GM10248 (cell line): ENCODE measurements at regions not wholly inside any gene's neighbourhood (a gene's known extent, or its start where the extent isn't known, plus 50 kb on each side); places are given as distances from the start of the nearest gene placed in this dataset.
A peak's percentile ranks its signal among the peaks of the same experiment; 100 is the strongest.

Experiments
- CTCF ChIA-PET: fragments of 300-600 bp; sonication (Branson Sonifier 250); formaldehyde crosslinking; extraction: SDS; loops from one replicate; lab custom pipeline; 2021; ENCODE audit warnings: antibody characterized with exemption; lab: Yijun Ruan, JAX
- POLR2A ChIA-PET: fragments of 350-650 bp; sonication (Branson Sonifier 250); formaldehyde crosslinking; extraction: SDS; loops from one replicate; lab custom pipeline; 2020; ENCODE audit warnings: antibody characterized with exemption; lab: Yijun Ruan, JAX
- DNase-seq: peaks from one replicate; pipeline ENCODE4 v3.0.0; 2012; ENCODE audit errors: extremely low spot score
- CTCF ChIP-seq: IDR thresholded peaks from 2 replicates; pipeline ENCODE4 v1.5.1; 2012; ENCODE audit warnings: mild to moderate bottlenecking, low read depth; ENCODE audit errors: extremely low read depth, missing control alignments, control extremely low read depth

GRCh38 chr12:107404981-107405380, 280.6 kb upstream of the PWP1 start:
- TF ChIP-seq CTCF, result peak; percentile 56
- CTCF ChIA-PET, result interaction anchor here (0.8 to 9.9 kb wide), 6 partner anchors 12 to 274 kb away, joined by 3 to 65 read pairs (median 4); no protein-coding TSS in a partner anchor
- POLR2A ChIA-PET, result no interaction called here
- DNase-seq, result peak; percentile 25

- no peak for DNase-seq
- POLR2A ChIA-PET, result no interaction called here
- CTCF ChIA-PET, result interaction anchor here (0.8 to 9.9 kb wide), 7 partner anchors 45 to 275 kb away, joined by 3 to 65 read pairs (median 4); no protein-coding TSS in a partner anchor
- TF ChIP-seq CTCF, result no peak
Observed at GRCh38 chr12:107405436-107405835, 280.2 kb upstream of the PWP1 start.

- POLR2A ChIA-PET, result no interaction called here
- TF ChIP-seq CTCF, result no peak
- CTCF ChIA-PET, result interaction anchor here (1.0 to 9.9 kb wide), 4 partner anchors 10 to 276 kb away, joined by 3 to 65 read pairs (median 4); no protein-coding TSS in a partner anchor
- DNase-seq, result no peak
Observed at GRCh38 chr12:107406932-107407331, 278.7 kb upstream of the PWP1 start.

GRCh38 chr12:107411792-107412535, 273.6 kb upstream of the PWP1 start:
- ChIA-PET CTCF (interaction anchor here (1.2 to 1.7 kb wide), 2 partner anchors 9 to 26 kb away, joined by 3 to 7 read pairs; no protein-coding TSS in a partner anchor), POLR2A (no interaction called here)
- no peak for TF ChIP-seq CTCF
- no peak for DNase-seq

- DNase-seq, result no peak
- CTCF ChIA-PET, result no interaction called here
- no peak for TF ChIP-seq CTCF
Observed at GRCh38 chr12:107415071-107415470, 270.5 kb upstream of the PWP1 start.

GRCh38 chr12:107415834-107416233, 269.8 kb upstream of the PWP1 start:
- TF ChIP-seq CTCF, result no peak
- CTCF ChIA-PET, result interaction anchor here (1.1 kb wide), 1 partner anchor 13 kb away, joined by 3 read pairs; no protein-coding TSS in a partner anchor
- POLR2A ChIA-PET, result no interaction called here
- DNase-seq, result no peak

More at GRCh38 chr12:107415071-107415470, 270.5 kb upstream of the PWP1 start:
- POLR2A ChIA-PET, result no interaction called here
